Thyroid gland (tissue), 4 donors: ENCODE measurements at regions not wholly inside any gene's neighbourhood (a gene's known extent, or its start where the extent isn't known, plus 50 kb on each side); places are given as distances from the start of the nearest gene placed in this dataset.

Experiments used
- POLR2A ChIP-seq, 2 donors: fragments of 450-650 bp; IDR thresholded peaks; one replicate each; pipeline ENCODE4 v1.6.1; 2017; ENCODE audit warnings: antibody characterized with exemption in 2 of 2, mild to moderate bottlenecking in 2 of 2, moderate library complexity in 1 of 2
- TF ChIP-seq, protein P1 (sequence below), 6 experiments: fragments of 200-600 bp in 3 of 6; fragments of 450-650 bp in 3 of 6; sonication (generic) in 3 of 6; IDR thresholded peaks; one replicate each; pipeline ENCODE4 v1.5.1; 2016 to 2019; ENCODE audit warnings: antibody characterized with exemption in 6 of 6, mild to moderate bottlenecking in 2 of 6, inconsistent platforms in 1 of 6, moderate library complexity in 1 of 6

DNA sequence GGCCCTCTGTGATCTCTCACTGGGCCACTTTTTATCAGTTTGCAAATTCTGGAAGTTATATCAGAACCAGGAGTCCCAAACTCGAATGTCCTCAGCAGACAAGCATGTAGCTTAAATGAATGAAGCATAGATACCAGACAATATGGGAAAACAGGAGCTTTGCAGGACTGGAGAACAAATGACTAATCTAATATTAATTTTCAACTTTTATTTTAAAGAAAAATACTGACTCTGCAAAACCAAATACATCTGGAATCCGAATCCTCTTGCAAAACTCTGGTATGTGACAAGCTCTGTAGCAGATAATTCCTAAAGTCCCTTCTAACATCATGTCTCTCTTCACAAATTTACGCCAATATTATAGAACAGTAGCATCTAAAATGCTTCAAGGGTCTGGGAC, 427.4 kb downstream of the TTLL7 start:
- TF ChIP-seq, protein P1, sequence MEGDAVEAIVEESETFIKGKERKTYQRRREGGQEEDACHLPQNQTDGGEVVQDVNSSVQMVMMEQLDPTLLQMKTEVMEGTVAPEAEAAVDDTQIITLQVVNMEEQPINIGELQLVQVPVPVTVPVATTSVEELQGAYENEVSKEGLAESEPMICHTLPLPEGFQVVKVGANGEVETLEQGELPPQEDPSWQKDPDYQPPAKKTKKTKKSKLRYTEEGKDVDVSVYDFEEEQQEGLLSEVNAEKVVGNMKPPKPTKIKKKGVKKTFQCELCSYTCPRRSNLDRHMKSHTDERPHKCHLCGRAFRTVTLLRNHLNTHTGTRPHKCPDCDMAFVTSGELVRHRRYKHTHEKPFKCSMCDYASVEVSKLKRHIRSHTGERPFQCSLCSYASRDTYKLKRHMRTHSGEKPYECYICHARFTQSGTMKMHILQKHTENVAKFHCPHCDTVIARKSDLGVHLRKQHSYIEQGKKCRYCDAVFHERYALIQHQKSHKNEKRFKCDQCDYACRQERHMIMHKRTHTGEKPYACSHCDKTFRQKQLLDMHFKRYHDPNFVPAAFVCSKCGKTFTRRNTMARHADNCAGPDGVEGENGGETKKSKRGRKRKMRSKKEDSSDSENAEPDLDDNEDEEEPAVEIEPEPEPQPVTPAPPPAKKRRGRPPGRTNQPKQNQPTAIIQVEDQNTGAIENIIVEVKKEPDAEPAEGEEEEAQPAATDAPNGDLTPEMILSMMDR (IDR thresholded peaks at IDR 0.05) = no peak
- TF ChIP-seq POLR2A (IDR thresholded peaks at IDR 0.05) = no peak
